ENCODE measurements at regions not wholly inside any gene's neighbourhood (a gene's known extent, or its start where the extent isn't known, plus 50 kb on each side); places are given as distances from the start of the nearest gene placed in this dataset.

GRCh38 chr5:117195076-117195475 is 620.5 kb upstream of the SEMA6A start:
- Mint-ChIP-seq H3K36me3 (ENCODE audit: low read depth) (no peaks in the 10 kb centered on the region), H3K27me3 (no peaks in the 10 kb centered on the region), H3K4me3 (no peak overlapping the region), H3K4me1 (no peaks in the 10 kb centered on the region), H3K9me3 (no peaks in the 10 kb centered on the region), H3K27ac (no peak overlapping the region)
- intact Hi-C loops (cut with micrococcal nuclease), result no loop called here
- DNase-seq, result no peak

- no peak overlapping the region for H3K4me3 Mint-ChIP-seq
- no peak for DNase-seq
- no peaks in the 10 kb centered on the region for H3K36me3 Mint-ChIP-seq (ENCODE audit: low read depth)
- H3K4me1 Mint-ChIP-seq, result no peaks in the 10 kb centered on the region
- no peaks in the 10 kb centered on the region for H3K27me3 Mint-ChIP-seq
- no peak overlapping the region for H3K27ac Mint-ChIP-seq
- intact Hi-C loops (cut with micrococcal nuclease), result no loop called here
- H3K9me3 Mint-ChIP-seq, result no peaks in the 10 kb centered on the region
Observed at GRCh38 chr5:117191251-117191650, 616.6 kb upstream of the SEMA6A start.

GRCh38 chr5:117189784-117190183 is 615.2 kb upstream of the SEMA6A start:
- Mint-ChIP-seq H3K27me3 (no peaks in the 10 kb centered on the region), H3K36me3 (ENCODE audit: low read depth) (no peaks in the 10 kb centered on the region), H3K9me3 (peaks cover 3% of the 10 kb centered on the region), H3K4me1 (no peaks in the 10 kb centered on the region), H3K4me3 (no peak overlapping the region), H3K27ac (no peak overlapping the region)
- DNase-seq, result no peak
- intact Hi-C loops (cut with micrococcal nuclease), result no loop called here

- no peak for DNase-seq
- Mint-ChIP-seq H3K36me3 (ENCODE audit: low read depth) (no peaks in the 10 kb centered on the region), H3K4me3 (no peak overlapping the region), H3K9me3 (peaks cover 4% of the 10 kb centered on the region), H3K4me1 (no peaks in the 10 kb centered on the region), H3K27ac (no peak overlapping the region), H3K27me3 (no peaks in the 10 kb centered on the region)
- intact Hi-C loops (cut with micrococcal nuclease), result no loop called here
Observed at GRCh38 chr5:117188211-117188610, 613.6 kb upstream of the SEMA6A start.

GRCh38 chr5:117186751-117187150 is 612.1 kb upstream of the SEMA6A start:
- no peak for DNase-seq
- H3K4me1 Mint-ChIP-seq, result no peaks in the 10 kb centered on the region
- no peaks in the 10 kb centered on the region for H3K36me3 Mint-ChIP-seq (ENCODE audit: low read depth)
- intact Hi-C loops (cut with micrococcal nuclease), result no loop called here
- no peaks in the 10 kb centered on the region for H3K27me3 Mint-ChIP-seq
- no peak overlapping the region for H3K27ac Mint-ChIP-seq
- peaks cover 6% of the 10 kb centered on the region for H3K9me3 Mint-ChIP-seq
- H3K4me3 Mint-ChIP-seq, result no peak overlapping the region

GRCh38 chr5:117183326-117183725 is 608.7 kb upstream of the SEMA6A start:
- Mint-ChIP-seq H3K4me1 (no peaks in the 10 kb centered on the region), H3K4me3 (no peak overlapping the region), H3K27me3 (no peaks in the 10 kb centered on the region), H3K36me3 (ENCODE audit: low read depth) (no peaks in the 10 kb centered on the region), H3K27ac (no peak overlapping the region), H3K9me3 (peaks cover 10% of the 10 kb centered on the region)
- DNase-seq, result no peak
- intact Hi-C loops (cut with micrococcal nuclease), result no loop called here

- H3K27me3 Mint-ChIP-seq, result no peaks in the 10 kb centered on the region
- H3K36me3 Mint-ChIP-seq (ENCODE audit: low read depth), result no peaks in the 10 kb centered on the region
- H3K27ac Mint-ChIP-seq, result no peak overlapping the region
- no peaks in the 10 kb centered on the region for H3K4me1 Mint-ChIP-seq
- DNase-seq, result no peak
- H3K9me3 Mint-ChIP-seq, result peaks cover 10% of the 10 kb centered on the region
- intact Hi-C loops (cut with micrococcal nuclease), result no loop called here
- H3K4me3 Mint-ChIP-seq, result no peak overlapping the region
Observed at GRCh38 chr5:117182104-117182503, 607.5 kb upstream of the SEMA6A start.

DNA sequence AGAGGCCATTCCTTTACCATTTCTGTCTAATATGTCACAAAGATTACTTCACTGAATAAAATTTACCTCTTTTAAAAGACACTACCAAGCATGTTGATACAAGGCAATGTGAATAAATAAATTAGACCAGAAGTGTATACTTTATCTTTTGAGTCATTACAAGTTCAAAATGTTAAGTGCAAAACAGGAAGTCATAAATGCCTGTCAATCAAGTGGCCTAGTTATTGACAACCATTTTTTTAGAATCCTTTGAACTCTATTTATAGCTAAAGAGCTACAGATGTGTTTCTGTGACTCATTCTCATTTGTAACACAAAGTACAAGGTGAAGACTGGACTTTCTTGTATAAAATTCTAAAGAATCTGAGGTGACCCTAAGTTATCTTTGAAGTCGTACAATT is 602.7 kb upstream of the SEMA6A start:
- peaks cover 4% of the 10 kb centered on the region for H3K9me3 Mint-ChIP-seq
- H3K36me3 Mint-ChIP-seq (ENCODE audit: low read depth), result no peaks in the 10 kb centered on the region
- intact Hi-C loops (cut with micrococcal nuclease), result no loop called here
- H3K4me1 Mint-ChIP-seq, result no peaks in the 10 kb centered on the region
- H3K27ac Mint-ChIP-seq, result no peak overlapping the region
- no peak overlapping the region for H3K4me3 Mint-ChIP-seq
- DNase-seq, result no peak
- H3K27me3 Mint-ChIP-seq, result no peaks in the 10 kb centered on the region

DNA sequence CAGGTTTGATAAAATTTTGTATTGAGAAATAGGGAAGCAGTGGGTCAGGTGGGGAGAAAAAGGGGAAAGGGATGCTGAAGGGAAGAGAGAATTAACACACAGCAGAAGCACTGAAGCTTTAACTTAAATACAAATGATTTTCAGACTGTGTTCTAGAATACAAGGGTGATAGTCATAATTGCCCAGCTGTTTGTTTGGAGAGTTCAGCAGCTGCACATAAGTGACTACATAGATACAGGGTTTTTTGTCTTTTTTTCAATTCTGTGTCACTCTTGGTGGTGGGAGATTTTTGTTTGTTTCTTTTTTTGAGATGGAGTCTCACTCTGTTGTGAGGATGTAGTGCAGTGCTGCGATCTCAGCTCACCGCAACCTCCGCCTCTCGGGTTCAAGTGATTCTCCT is 590.4 kb upstream of the SEMA6A start:
- H3K4me1 Mint-ChIP-seq, result no peaks in the 10 kb centered on the region
- no peaks in the 10 kb centered on the region for H3K36me3 Mint-ChIP-seq (ENCODE audit: low read depth)
- H3K9me3 Mint-ChIP-seq, result no peaks in the 10 kb centered on the region
- no peak overlapping the region for H3K27ac Mint-ChIP-seq
- intact Hi-C loops (cut with micrococcal nuclease), result no loop called here
- no peaks in the 10 kb centered on the region for H3K27me3 Mint-ChIP-seq
- no peak overlapping the region for H3K4me3 Mint-ChIP-seq
- no peak for DNase-seq

GRCh38 chr5:117161718-117162335 is 587.2 kb upstream of the SEMA6A start:
- Mint-ChIP-seq H3K4me3 (no peak overlapping the region), H3K27me3 (no peaks in the 10 kb centered on the region), H3K27ac (no peak overlapping the region), H3K9me3 (no peaks in the 10 kb centered on the region), H3K36me3 (ENCODE audit: low read depth) (no peaks in the 10 kb centered on the region), H3K4me1 (no peaks in the 10 kb centered on the region)
- no peak for DNase-seq
- intact Hi-C loops (cut with micrococcal nuclease), result no loop called here

- DNase-seq, result no peak
- no peaks in the 10 kb centered on the region for H3K36me3 Mint-ChIP-seq (ENCODE audit: low read depth)
- intact Hi-C loops (cut with micrococcal nuclease), result no loop called here
- H3K4me3 Mint-ChIP-seq, result no peak overlapping the region
- H3K27ac Mint-ChIP-seq, result no peak overlapping the region
- no peaks in the 10 kb centered on the region for H3K4me1 Mint-ChIP-seq
- no peaks in the 10 kb centered on the region for H3K27me3 Mint-ChIP-seq
- H3K9me3 Mint-ChIP-seq, result no peaks in the 10 kb centered on the region
Observed at GRCh38 chr5:117160391-117160790, 585.8 kb upstream of the SEMA6A start.

DNA sequence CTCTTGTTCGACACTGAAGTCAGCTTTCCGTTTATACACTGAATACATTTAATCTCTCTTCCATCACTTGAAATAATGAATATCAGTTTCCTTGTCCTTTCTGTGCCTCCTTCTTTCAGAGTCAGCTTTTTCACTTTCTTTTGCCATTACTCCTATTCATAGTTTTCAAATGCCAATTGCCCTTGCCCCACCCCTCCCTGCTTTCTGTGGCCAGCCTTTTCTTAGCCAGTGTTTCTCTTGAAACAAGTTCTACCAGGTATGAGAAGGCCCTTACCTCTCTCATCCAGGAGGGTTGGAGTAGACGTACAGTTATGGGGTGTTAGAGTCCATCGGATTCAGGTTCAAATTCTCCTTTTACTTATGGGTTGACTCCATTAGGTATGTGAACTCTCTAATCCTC is 574.7 kb upstream of the SEMA6A start:
- intact Hi-C loops (cut with micrococcal nuclease), result no loop called here
- no peak overlapping the region for H3K4me3 Mint-ChIP-seq
- H3K27me3 Mint-ChIP-seq, result no peaks in the 10 kb centered on the region
- no peak for DNase-seq
- no peaks in the 10 kb centered on the region for H3K4me1 Mint-ChIP-seq
- no peak overlapping the region for H3K27ac Mint-ChIP-seq
- no peaks in the 10 kb centered on the region for H3K9me3 Mint-ChIP-seq
- H3K36me3 Mint-ChIP-seq (ENCODE audit: low read depth), result no peaks in the 10 kb centered on the region

DNA sequence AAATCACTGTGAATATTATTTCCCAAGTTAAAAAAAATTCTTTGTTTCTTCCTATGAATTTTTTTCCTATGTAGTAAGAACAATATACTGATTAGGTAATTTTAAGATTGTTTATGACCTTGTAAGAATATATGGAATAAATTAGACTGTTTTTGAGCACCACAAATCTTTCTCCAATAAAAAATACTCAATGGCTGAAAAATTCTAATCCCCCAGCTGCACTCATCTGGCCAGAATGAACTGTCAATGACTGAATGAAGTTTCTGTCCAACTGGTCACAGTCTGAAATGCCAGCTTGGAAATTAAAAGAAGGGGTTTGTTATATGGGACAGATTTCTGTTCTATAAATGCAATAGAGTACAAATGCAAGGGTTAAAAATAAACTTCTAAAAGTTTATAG is 569.5 kb upstream of the SEMA6A start:
- Mint-ChIP-seq H3K9me3 (no peaks in the 10 kb centered on the region), H3K27ac (no peak overlapping the region), H3K36me3 (ENCODE audit: low read depth) (no peaks in the 10 kb centered on the region)

DNA sequence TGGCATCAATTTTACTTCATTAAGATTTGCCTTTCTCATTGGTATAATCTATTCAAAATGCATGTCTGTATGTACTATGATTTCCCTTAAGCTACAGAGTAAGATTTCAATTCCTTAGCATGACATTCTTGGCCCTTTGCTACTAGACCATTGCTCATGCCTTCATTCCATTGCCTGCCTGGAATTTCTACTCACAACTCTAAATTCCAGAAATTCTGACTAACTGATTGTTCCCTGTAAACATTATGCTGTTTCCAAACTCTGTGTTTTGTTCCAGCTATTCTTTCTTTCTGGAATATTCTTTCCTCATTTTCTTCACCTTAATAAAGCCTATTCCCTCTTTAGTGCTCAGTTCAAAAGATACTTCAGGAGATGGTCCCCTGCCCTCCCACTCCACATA is 568.8 kb upstream of the SEMA6A start:
- no peaks in the 10 kb centered on the region for H3K9me3 Mint-ChIP-seq
- H3K4me3 Mint-ChIP-seq, result no peak overlapping the region
- no peaks in the 10 kb centered on the region for H3K27me3 Mint-ChIP-seq
- intact Hi-C loops (cut with micrococcal nuclease), result no loop called here
- H3K36me3 Mint-ChIP-seq (ENCODE audit: low read depth), result no peaks in the 10 kb centered on the region
- H3K27ac Mint-ChIP-seq, result no peak overlapping the region
- no peak for DNase-seq
- no peaks in the 10 kb centered on the region for H3K4me1 Mint-ChIP-seq

More for the DNA sequence above, 569.5 kb upstream of the SEMA6A start:
- Mint-ChIP-seq H3K27me3 (no peaks in the 10 kb centered on the region), H3K4me3 (no peak overlapping the region), H3K4me1 (no peaks in the 10 kb centered on the region)
- intact Hi-C loops (cut with micrococcal nuclease), result no loop called here
- no peak for DNase-seq

DNA sequence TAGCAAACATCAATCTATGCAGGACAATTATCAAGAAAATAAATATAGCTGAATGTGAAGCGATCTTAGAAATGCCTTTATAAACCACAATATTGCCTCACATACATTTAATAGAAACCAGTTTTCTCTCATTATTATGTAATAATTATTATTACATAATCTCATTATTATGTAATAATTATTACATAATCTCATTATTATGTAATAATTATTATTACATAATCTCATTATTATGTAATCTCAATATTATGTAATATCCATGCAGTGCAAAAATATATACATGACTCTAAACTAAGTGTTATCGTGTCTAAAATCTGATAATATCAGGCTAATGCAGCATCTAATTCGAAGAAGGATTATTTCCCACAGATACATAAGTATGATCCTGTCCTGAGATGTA is 563.9 kb upstream of the SEMA6A start:
- Mint-ChIP-seq H3K4me3 (no peak overlapping the region), H3K36me3 (ENCODE audit: low read depth) (no peaks in the 10 kb centered on the region), H3K27me3 (no peaks in the 10 kb centered on the region), H3K27ac (no peak overlapping the region), H3K4me1 (no peaks in the 10 kb centered on the region), H3K9me3 (no peaks in the 10 kb centered on the region)
- no peak for DNase-seq
- intact Hi-C loops (cut with micrococcal nuclease), result no loop called here

Measured in activated CD4-positive, alpha-beta T cell treated with anti-CD3 and anti-CD28 coated beads, Interleukin-2, amount 10 ng/mL, durations not matched to agents 24 days and 14 days (primary cell).